Activated CD4-positive, alpha-beta T cell treated with anti-CD3 and anti-CD28 coated beads, Interleukin-2, amount 10 ng/mL, durations not matched to agents 24 days and 14 days (primary cell): ENCODE measurements at regions not wholly inside any gene's neighbourhood (a gene's known extent, or its start where the extent isn't known, plus 50 kb on each side); places are given as distances from the start of the nearest gene placed in this dataset.

ENCODE experiments used
- DNase-seq: peaks from one replicate; pipeline ENCODE4 v3.0.0; 2022
- H3K27ac Mint-ChIP-seq: one replicate; pipeline ENCODE4 v1.8.0; 2022; ENCODE audit warnings: mild to moderate bottlenecking, mixed read lengths
- H3K27me3 Mint-ChIP-seq: one replicate; pipeline ENCODE4 v1.8.0; 2022; ENCODE audit warnings: mixed read lengths
- H3K36me3 Mint-ChIP-seq: one replicate; pipeline ENCODE4 v1.8.0; 2022; ENCODE audit warnings: low read depth, mild to moderate bottlenecking, mixed read lengths
- H3K4me1 Mint-ChIP-seq: one replicate; pipeline ENCODE4 v1.8.0; 2021; ENCODE audit warnings: mixed read lengths
- H3K4me3 Mint-ChIP-seq: one replicate; pipeline ENCODE4 v1.8.0; 2022; ENCODE audit warnings: mild to moderate bottlenecking, moderate library complexity, mixed read lengths
- H3K9me3 Mint-ChIP-seq: one replicate; pipeline ENCODE4 v1.8.0; 2021; ENCODE audit warnings: mixed read lengths
- intact Hi-C: fragments of 100-400 bp; cut with micrococcal nuclease; formaldehyde crosslinking; loops from one replicate; pipeline ENCODE4 v1.15.1; 2023

- H3K9me3 Mint-ChIP-seq, result no peaks in the 10 kb centered on the region
- intact Hi-C loops, result no loop called here
- no peak overlapping the region for H3K4me3 Mint-ChIP-seq
- DNase-seq, result no peak
- H3K27me3 Mint-ChIP-seq, result no peaks in the 10 kb centered on the region
- no peak overlapping the region for H3K27ac Mint-ChIP-seq
- H3K4me1 Mint-ChIP-seq, result no peaks in the 10 kb centered on the region
- H3K36me3 Mint-ChIP-seq, result no peaks in the 10 kb centered on the region
Observed at GRCh38 chr11:109033627-109034338, 368.9 kb downstream of the DDX10 start.

- Mint-ChIP-seq H3K27me3 (no peaks in the 10 kb centered on the region), H3K4me1 (no peaks in the 10 kb centered on the region), H3K4me3 (no peak overlapping the region), H3K9me3 (no peaks in the 10 kb centered on the region), H3K36me3 (no peaks in the 10 kb centered on the region), H3K27ac (no peak overlapping the region)
- DNase-seq, result no peak
- intact Hi-C loops, result no loop called here
Observed at GRCh38 chr11:109034339-109034696, 369.4 kb downstream of the DDX10 start.

GRCh38 chr11:109035284-109035683 lies 370.4 kb downstream of the DDX10 start:
- no peak overlapping the region for H3K27ac Mint-ChIP-seq
- H3K36me3 Mint-ChIP-seq, result no peaks in the 10 kb centered on the region
- no peaks in the 10 kb centered on the region for H3K9me3 Mint-ChIP-seq

GRCh38 chr11:109036011-109036410 lies 371.1 kb downstream of the DDX10 start:
- no peaks in the 10 kb centered on the region for H3K27me3 Mint-ChIP-seq
- no peak for DNase-seq
- no peak overlapping the region for H3K4me3 Mint-ChIP-seq
- no peaks in the 10 kb centered on the region for H3K9me3 Mint-ChIP-seq
- no peak overlapping the region for H3K27ac Mint-ChIP-seq
- intact Hi-C loops, result no loop called here
- no peaks in the 10 kb centered on the region for H3K36me3 Mint-ChIP-seq
- H3K4me1 Mint-ChIP-seq, result no peaks in the 10 kb centered on the region

More at GRCh38 chr11:109035284-109035683, 370.4 kb downstream of the DDX10 start:
- H3K4me1 Mint-ChIP-seq, result no peaks in the 10 kb centered on the region
- intact Hi-C loops, result no loop called here
- no peaks in the 10 kb centered on the region for H3K27me3 Mint-ChIP-seq
- no peak overlapping the region for H3K4me3 Mint-ChIP-seq
- DNase-seq, result no peak

- Mint-ChIP-seq H3K9me3 (no peaks in the 10 kb centered on the region), H3K27ac (no peak overlapping the region), H3K27me3 (no peaks in the 10 kb centered on the region), H3K36me3 (no peaks in the 10 kb centered on the region), H3K4me1 (no peaks in the 10 kb centered on the region), H3K4me3 (no peak overlapping the region)
- DNase-seq, result no peak
- intact Hi-C loops, result no loop called here
Observed at GRCh38 chr11:109037856-109038780, 373.2 kb downstream of the DDX10 start.

- H3K27ac Mint-ChIP-seq, result no peak overlapping the region
- H3K4me1 Mint-ChIP-seq, result no peaks in the 10 kb centered on the region
- H3K27me3 Mint-ChIP-seq, result no peaks in the 10 kb centered on the region
- H3K9me3 Mint-ChIP-seq, result no peaks in the 10 kb centered on the region
- intact Hi-C loops, result no loop called here
- DNase-seq, result no peak
- no peaks in the 10 kb centered on the region for H3K36me3 Mint-ChIP-seq
- no peak overlapping the region for H3K4me3 Mint-ChIP-seq
Observed at GRCh38 chr11:109039611-109040010, 374.7 kb downstream of the DDX10 start.

GRCh38 chr11:109040303-109040702 lies 375.4 kb downstream of the DDX10 start:
- Mint-ChIP-seq H3K4me1 (no peaks in the 10 kb centered on the region), H3K27ac (no peak overlapping the region), H3K27me3 (no peaks in the 10 kb centered on the region), H3K4me3 (no peak overlapping the region), H3K36me3 (no peaks in the 10 kb centered on the region), H3K9me3 (no peaks in the 10 kb centered on the region)
- DNase-seq, result no peak
- intact Hi-C loops, result no loop called here

- Mint-ChIP-seq H3K4me1 (no peaks in the 10 kb centered on the region), H3K27ac (no peak overlapping the region), H3K36me3 (no peaks in the 10 kb centered on the region), H3K27me3 (no peaks in the 10 kb centered on the region), H3K9me3 (peaks cover 4% of the 10 kb centered on the region), H3K4me3 (no peak overlapping the region)
- intact Hi-C loops, result no loop called here
- no peak for DNase-seq
Observed at GRCh38 chr11:109041876-109042275, 377.0 kb downstream of the DDX10 start.

GRCh38 chr11:109043315-109043714 lies 378.4 kb downstream of the DDX10 start:
- Mint-ChIP-seq H3K27me3 (no peaks in the 10 kb centered on the region), H3K27ac (no peak overlapping the region), H3K4me1 (no peaks in the 10 kb centered on the region), H3K36me3 (no peaks in the 10 kb centered on the region), H3K4me3 (no peak overlapping the region), H3K9me3 (peaks cover 4% of the 10 kb centered on the region)
- DNase-seq, result no peak
- intact Hi-C loops, result no loop called here

- no peak overlapping the region for H3K4me3 Mint-ChIP-seq
- no peaks in the 10 kb centered on the region for H3K4me1 Mint-ChIP-seq
- H3K36me3 Mint-ChIP-seq, result no peaks in the 10 kb centered on the region
- no peak overlapping the region for H3K27ac Mint-ChIP-seq
- H3K27me3 Mint-ChIP-seq, result no peaks in the 10 kb centered on the region
- DNase-seq, result no peak
- intact Hi-C loops, result no loop called here
- peaks cover 4% of the 10 kb centered on the region for H3K9me3 Mint-ChIP-seq
Observed at GRCh38 chr11:109046284-109046992, 375.6 kb upstream of the C11orf87 start.

- intact Hi-C loops, result no loop called here
- no peak overlapping the region for H3K4me3 Mint-ChIP-seq
- no peaks in the 10 kb centered on the region for H3K27me3 Mint-ChIP-seq
- no peak for DNase-seq
- no peaks in the 10 kb centered on the region for H3K4me1 Mint-ChIP-seq
- H3K36me3 Mint-ChIP-seq, result no peaks in the 10 kb centered on the region
- H3K9me3 Mint-ChIP-seq, result peaks cover 4% of the 10 kb centered on the region
- H3K27ac Mint-ChIP-seq, result no peak overlapping the region
Observed at GRCh38 chr11:109048098-109048497, 373.9 kb upstream of the C11orf87 start.

- peaks cover 3% of the 10 kb centered on the region for H3K9me3 Mint-ChIP-seq
- intact Hi-C loops, result no loop called here
- H3K27me3 Mint-ChIP-seq, result no peaks in the 10 kb centered on the region
- H3K27ac Mint-ChIP-seq, result no peak overlapping the region
- DNase-seq, result no peak
- no peak overlapping the region for H3K4me3 Mint-ChIP-seq
- H3K36me3 Mint-ChIP-seq, result no peaks in the 10 kb centered on the region
- H3K4me1 Mint-ChIP-seq, result no peaks in the 10 kb centered on the region
Observed at GRCh38 chr11:109051200-109051599, 370.8 kb upstream of the C11orf87 start.

GRCh38 chr11:109059402-109059801 lies 362.6 kb upstream of the C11orf87 start:
- Mint-ChIP-seq H3K4me1 (no peaks in the 10 kb centered on the region), H3K27me3 (no peaks in the 10 kb centered on the region), H3K27ac (no peak overlapping the region), H3K36me3 (no peaks in the 10 kb centered on the region), H3K4me3 (no peak overlapping the region), H3K9me3 (no peaks in the 10 kb centered on the region)
- intact Hi-C loops, result no loop called here
- DNase-seq, result no peak

- Mint-ChIP-seq H3K4me3 (no peak overlapping the region), H3K27me3 (no peaks in the 10 kb centered on the region), H3K27ac (no peak overlapping the region), H3K9me3 (no peaks in the 10 kb centered on the region), H3K36me3 (no peaks in the 10 kb centered on the region), H3K4me1 (peaks cover 2% of the 10 kb centered on the region)
- intact Hi-C loops, result no loop called here
- DNase-seq, result no peak
Observed at GRCh38 chr11:109061394-109061793, 360.6 kb upstream of the C11orf87 start.
